GM23338 (cell line): ENCODE measurements at regions not wholly inside any gene's neighbourhood (a gene's known extent, or its start where the extent isn't known, plus 50 kb on each side); places are given as distances from the start of the nearest gene placed in this dataset.
"Not testable (repeated sequence)": the region's sequence is repeated elsewhere in the genome, so short reads cannot be mapped to it uniquely, and the experiment has no call there.

Experiments used
- ATAC-seq: fragments of 200-7000 bp; cut with Tn5 transposase; 3 replicates; pipeline ENCODE4 v1.9.1; 2020
- DNase-seq: peaks from one replicate; pipeline ENCODE4 v3.0.0-alpha.2; 2015; ENCODE audit warnings: low spot score
- H2AFZ ChIP-seq: fragments of 200-600 bp; sonication (generic); 2 replicates; pipeline ENCODE4 v1.8.0; 2016; ENCODE audit warnings: antibody characterized with exemption, mild to moderate bottlenecking, moderate library complexity
- H3F3A ChIP-seq: fragments of 200-600 bp; sonication (generic); replicated peaks from 2 replicates; pipeline ENCODE4 v1.8.0; 2017; ENCODE audit warnings: antibody characterized with exemption, mixed run types, low read depth
- H3K27ac ChIP-seq: fragments of 200-600 bp; sonication (generic); 2 replicates; pipeline ENCODE4 v1.6.1; 2016; ENCODE audit warnings: low read depth
- H3K27me3 ChIP-seq: fragments of 200-600 bp; sonication (generic); 2 replicates; pipeline ENCODE4 v1.8.0; 2016; ENCODE audit warnings: mild to moderate bottlenecking, mixed run types, moderate library complexity; ENCODE audit not compliant: insufficient read depth
- H3K36me3 ChIP-seq: fragments of 200-600 bp; sonication (generic); 2 replicates; pipeline ENCODE4 v1.8.0; 2016; ENCODE audit warnings: mild to moderate bottlenecking; ENCODE audit not compliant: insufficient read depth
- H3K4me1 ChIP-seq: fragments of 200-600 bp; sonication (generic); 2 replicates; pipeline ENCODE4 v1.8.0; 2016; ENCODE audit warnings: mild to moderate bottlenecking, moderate library complexity; ENCODE audit not compliant: insufficient read depth
- H3K4me2 ChIP-seq: fragments of 200-600 bp; sonication (generic); 2 replicates; pipeline ENCODE4 v1.7.1; 2017; ENCODE audit warnings: mixed run types
- H3K4me3 ChIP-seq: fragments of 200-600 bp; sonication (generic); 2 replicates; pipeline ENCODE4 v1.6.1; 2016; ENCODE audit warnings: mixed run types
- H3K79me2 ChIP-seq: fragments of 200-600 bp; sonication (generic); replicated peaks from 2 replicates; pipeline ENCODE4 v1.8.0; 2017; ENCODE audit warnings: mild to moderate bottlenecking; ENCODE audit not compliant: insufficient read depth
- H3K9me2 ChIP-seq: fragments of 200-600 bp; sonication (generic); 2 replicates; pipeline ENCODE4 v1.8.0; 2017; ENCODE audit not compliant: insufficient read depth
- H4K20me1 ChIP-seq: fragments of 200-600 bp; sonication (generic); replicated peaks from 2 replicates; pipeline ENCODE4 v1.8.0; 2017; ENCODE audit warnings: mild to moderate bottlenecking; ENCODE audit not compliant: insufficient read depth
- H3K27ac Mint-ChIP-seq: 2 replicates; pipeline ENCODE4 v1.8.0; 2020; ENCODE audit warnings: inconsistent platforms, mild to moderate bottlenecking, moderate library complexity, mixed read lengths
- H3K27me3 Mint-ChIP-seq: 3 replicates; pipeline ENCODE4 v1.8.0; 2022; ENCODE audit warnings: low read depth, mild to moderate bottlenecking, moderate library complexity, mixed read lengths, inconsistent platforms; ENCODE audit not compliant: insufficient read depth, poor library complexity
- H3K36me3 Mint-ChIP-seq: 3 replicates; pipeline ENCODE4 v1.8.0; 2021; ENCODE audit warnings: low read depth, mild to moderate bottlenecking, inconsistent platforms, moderate library complexity, mixed read lengths
- H3K4me1 Mint-ChIP-seq: 3 replicates; pipeline ENCODE4 v1.8.0; 2020; ENCODE audit warnings: mild to moderate bottlenecking, inconsistent platforms, mixed read lengths
- H3K4me3 Mint-ChIP-seq: 3 replicates; pipeline ENCODE4 v1.8.0; 2021; ENCODE audit warnings: moderate library complexity, mild to moderate bottlenecking, inconsistent platforms, mixed read lengths
- H3K9me3 Mint-ChIP-seq: 3 replicates; pipeline ENCODE4 v1.8.0; 2020; ENCODE audit warnings: moderate library complexity, mild to moderate bottlenecking, inconsistent platforms, mixed read lengths
- EZH2phosphoT487 ChIP-seq: fragments of 200-600 bp; sonication (generic); IDR thresholded peaks from one replicate; pipeline ENCODE4 v1.8.1; 2018; ENCODE audit warnings: antibody characterized with exemption; ENCODE audit not compliant: unreplicated experiment
- NANOG ChIP-seq: IDR thresholded peaks from 2 replicates; pipeline ENCODE4 v1.6.1; 2016; ENCODE audit warnings: antibody characterized with exemption, borderline replicate concordance
- POLR2AphosphoS5 ChIP-seq: IDR thresholded peaks from 2 replicates; pipeline ENCODE4 v1.6.1; 2016; ENCODE audit warnings: antibody characterized with exemption, low read depth
- TF ChIP-seq, protein P1 (sequence below): IDR thresholded peaks from one replicate; pipeline ENCODE4 v1.6.1; 2018; ENCODE audit warnings: antibody characterized with exemption; ENCODE audit not compliant: unreplicated experiment
- TF ChIP-seq, protein P2 (sequence below): IDR thresholded peaks from 2 replicates; pipeline ENCODE4 v1.6.1; 2016; ENCODE audit warnings: antibody characterized with exemption

DNA sequence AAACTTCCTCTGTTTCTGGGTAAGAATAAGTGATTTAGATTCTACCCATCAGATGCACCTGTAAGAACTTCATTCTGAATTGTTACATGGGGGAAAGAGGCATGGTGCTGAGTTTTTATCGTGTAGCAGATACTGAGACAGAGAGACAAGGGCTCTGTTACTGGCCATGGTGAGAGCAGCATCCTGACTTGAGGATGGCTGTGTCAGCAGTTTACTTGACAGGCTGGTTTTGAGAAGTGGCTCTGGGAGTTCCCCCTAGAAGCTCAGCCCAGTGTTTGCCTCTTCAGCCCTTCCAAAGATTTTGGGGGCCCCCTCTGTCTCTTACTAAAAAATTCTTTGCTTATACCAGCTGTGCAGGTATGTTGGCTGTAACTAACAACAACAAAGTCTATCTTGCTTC, 510.5 kb downstream of the LRRC70 start (continued):
- TF ChIP-seq, protein P1, sequence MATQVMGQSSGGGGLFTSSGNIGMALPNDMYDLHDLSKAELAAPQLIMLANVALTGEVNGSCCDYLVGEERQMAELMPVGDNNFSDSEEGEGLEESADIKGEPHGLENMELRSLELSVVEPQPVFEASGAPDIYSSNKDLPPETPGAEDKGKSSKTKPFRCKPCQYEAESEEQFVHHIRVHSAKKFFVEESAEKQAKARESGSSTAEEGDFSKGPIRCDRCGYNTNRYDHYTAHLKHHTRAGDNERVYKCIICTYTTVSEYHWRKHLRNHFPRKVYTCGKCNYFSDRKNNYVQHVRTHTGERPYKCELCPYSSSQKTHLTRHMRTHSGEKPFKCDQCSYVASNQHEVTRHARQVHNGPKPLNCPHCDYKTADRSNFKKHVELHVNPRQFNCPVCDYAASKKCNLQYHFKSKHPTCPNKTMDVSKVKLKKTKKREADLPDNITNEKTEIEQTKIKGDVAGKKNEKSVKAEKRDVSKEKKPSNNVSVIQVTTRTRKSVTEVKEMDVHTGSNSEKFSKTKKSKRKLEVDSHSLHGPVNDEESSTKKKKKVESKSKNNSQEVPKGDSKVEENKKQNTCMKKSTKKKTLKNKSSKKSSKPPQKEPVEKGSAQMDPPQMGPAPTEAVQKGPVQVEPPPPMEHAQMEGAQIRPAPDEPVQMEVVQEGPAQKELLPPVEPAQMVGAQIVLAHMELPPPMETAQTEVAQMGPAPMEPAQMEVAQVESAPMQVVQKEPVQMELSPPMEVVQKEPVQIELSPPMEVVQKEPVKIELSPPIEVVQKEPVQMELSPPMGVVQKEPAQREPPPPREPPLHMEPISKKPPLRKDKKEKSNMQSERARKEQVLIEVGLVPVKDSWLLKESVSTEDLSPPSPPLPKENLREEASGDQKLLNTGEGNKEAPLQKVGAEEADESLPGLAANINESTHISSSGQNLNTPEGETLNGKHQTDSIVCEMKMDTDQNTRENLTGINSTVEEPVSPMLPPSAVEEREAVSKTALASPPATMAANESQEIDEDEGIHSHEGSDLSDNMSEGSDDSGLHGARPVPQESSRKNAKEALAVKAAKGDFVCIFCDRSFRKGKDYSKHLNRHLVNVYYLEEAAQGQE = no peak
- no peak for TF ChIP-seq POLR2AphosphoS5

DNA sequence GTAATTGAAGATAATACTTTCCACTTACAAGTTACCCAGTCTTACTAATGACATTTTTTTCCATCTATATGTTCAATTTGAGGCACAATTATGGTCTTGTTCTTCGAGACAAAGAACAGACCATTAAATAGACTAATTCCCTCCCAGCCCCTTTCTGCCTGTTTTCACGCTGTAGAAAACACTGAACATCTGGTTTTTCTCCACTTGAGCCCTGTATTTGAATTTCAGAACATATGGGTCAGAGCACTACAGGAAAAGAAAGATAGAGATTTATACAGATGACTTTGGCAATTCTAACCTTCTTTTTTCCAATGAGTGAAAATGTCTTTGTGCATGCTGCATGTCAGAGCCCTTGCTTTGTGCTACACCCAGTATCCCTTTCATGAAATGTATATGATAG, 506.9 kb downstream of the LRRC70 start:
- no peak for DNase-seq
- Histone ChIP-seq H3K4me1 (no peaks in the 10 kb centered on the region), H3K9me2 (no peaks in the 10 kb centered on the region), H3K79me2 (no peaks in the 10 kb centered on the region), H3K4me3 (no peak overlapping the region), H3K27me3 (no peaks in the 10 kb centered on the region), H3K36me3 (no peaks in the 10 kb centered on the region), H3F3A (no peaks in the 10 kb centered on the region), H4K20me1 (no peaks in the 10 kb centered on the region), H3K4me2 (no peak overlapping the region), H3K27ac (no peak overlapping the region), H2AFZ (no peak overlapping the region)
- Mint-ChIP-seq H3K36me3 (no peaks in the 10 kb centered on the region), H3K27ac (no peak overlapping the region), H3K4me3 (no peak overlapping the region), H3K4me1 (no peaks in the 10 kb centered on the region), H3K9me3 (peaks cover 12% of the 10 kb centered on the region; the same call in 2 of the 3 replicates), H3K27me3 (no peaks in the 10 kb centered on the region)
- ATAC-seq = no peak
- TF ChIP-seq, protein P2, sequence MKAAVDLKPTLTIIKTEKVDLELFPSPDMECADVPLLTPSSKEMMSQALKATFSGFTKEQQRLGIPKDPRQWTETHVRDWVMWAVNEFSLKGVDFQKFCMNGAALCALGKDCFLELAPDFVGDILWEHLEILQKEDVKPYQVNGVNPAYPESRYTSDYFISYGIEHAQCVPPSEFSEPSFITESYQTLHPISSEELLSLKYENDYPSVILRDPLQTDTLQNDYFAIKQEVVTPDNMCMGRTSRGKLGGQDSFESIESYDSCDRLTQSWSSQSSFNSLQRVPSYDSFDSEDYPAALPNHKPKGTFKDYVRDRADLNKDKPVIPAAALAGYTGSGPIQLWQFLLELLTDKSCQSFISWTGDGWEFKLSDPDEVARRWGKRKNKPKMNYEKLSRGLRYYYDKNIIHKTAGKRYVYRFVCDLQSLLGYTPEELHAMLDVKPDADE = no peak
- TF ChIP-seq NANOG = no peak
- TF ChIP-seq, protein P1 = no peak
- TF ChIP-seq POLR2AphosphoS5 = no peak
- no peak for TF ChIP-seq EZH2phosphoT487

DNA sequence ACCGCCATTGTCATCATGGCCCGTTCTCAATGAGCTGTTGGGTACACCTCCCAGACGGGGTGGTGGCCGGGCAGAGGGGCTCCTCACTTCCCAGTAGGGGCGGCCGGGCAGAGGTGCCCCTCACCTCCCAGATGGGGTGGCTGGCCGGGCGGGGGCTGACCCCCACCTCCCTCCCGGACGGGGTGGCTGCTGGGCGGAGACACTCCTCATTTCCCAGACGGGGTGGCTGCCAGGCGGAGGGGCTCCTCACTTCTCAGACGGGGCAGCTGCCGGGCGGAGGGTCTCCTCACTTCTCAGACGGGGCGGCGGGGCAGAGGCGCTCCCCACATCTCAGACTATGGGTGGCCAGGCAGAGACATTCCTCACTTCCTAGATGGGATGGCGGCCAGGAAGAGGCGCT, 505.1 kb downstream of the LRRC70 start:
- not testable (repeated sequence) for H3K27ac ChIP-seq, H3K27ac Mint-ChIP-seq, H3K4me3 Mint-ChIP-seq, H3K36me3 ChIP-seq, H3K4me2 ChIP-seq, H3F3A ChIP-seq, H3K27me3 ChIP-seq, H3K9me2 ChIP-seq, H4K20me1 ChIP-seq, ATAC-seq, H3K36me3 Mint-ChIP-seq, H3K4me1 ChIP-seq, H3K4me3 ChIP-seq, H2AFZ ChIP-seq, H3K4me1 Mint-ChIP-seq, H3K27me3 Mint-ChIP-seq, H3K79me2 ChIP-seq, DNase-seq
- H3K9me3 Mint-ChIP-seq = peaks cover 12% of the 10 kb centered on the region; the same call in 2 of the 3 replicates
